Spleen (tissue), 7 donors: ENCODE measurements at regions not wholly inside any gene's neighbourhood (a gene's known extent, or its start where the extent isn't known, plus 50 kb on each side); places are given as distances from the start of the nearest gene placed in this dataset.

Experiments
- CTCF ChIP-seq, 11 experiments: fragments of 200-600 bp in 7 of 11; fragments of 450-650 bp in 4 of 11; sonication (generic) in 4 of 11; IDR thresholded peaks in 8 of 11; conservative IDR thresholded peaks in 3 of 11; 1 replicate in 7 of 11; 2 replicates in 4 of 11; pipeline versions ENCODE4 v1.4.0 to v1.8.0; 2016 to 2021; ENCODE audit warnings: antibody characterized with exemption in 11 of 11, inconsistent platforms in 4 of 11, mild to moderate bottlenecking in 1 of 11
- POLR2A ChIP-seq, 3 donors: fragments of 450-650 bp; IDR thresholded peaks; one replicate each; pipeline ENCODE4 v1.5.1; 2017; ENCODE audit warnings: antibody characterized with exemption in 3 of 3, mild to moderate bottlenecking in 1 of 3
- donor health status: DM: no; HTN: no; CAD: no; lungs with moderate emphysema.
- donor health status: DM: no; HTN: no; CAD: no.
- donor health status: DM: no; HTN: no; CAD: no.

DNA sequence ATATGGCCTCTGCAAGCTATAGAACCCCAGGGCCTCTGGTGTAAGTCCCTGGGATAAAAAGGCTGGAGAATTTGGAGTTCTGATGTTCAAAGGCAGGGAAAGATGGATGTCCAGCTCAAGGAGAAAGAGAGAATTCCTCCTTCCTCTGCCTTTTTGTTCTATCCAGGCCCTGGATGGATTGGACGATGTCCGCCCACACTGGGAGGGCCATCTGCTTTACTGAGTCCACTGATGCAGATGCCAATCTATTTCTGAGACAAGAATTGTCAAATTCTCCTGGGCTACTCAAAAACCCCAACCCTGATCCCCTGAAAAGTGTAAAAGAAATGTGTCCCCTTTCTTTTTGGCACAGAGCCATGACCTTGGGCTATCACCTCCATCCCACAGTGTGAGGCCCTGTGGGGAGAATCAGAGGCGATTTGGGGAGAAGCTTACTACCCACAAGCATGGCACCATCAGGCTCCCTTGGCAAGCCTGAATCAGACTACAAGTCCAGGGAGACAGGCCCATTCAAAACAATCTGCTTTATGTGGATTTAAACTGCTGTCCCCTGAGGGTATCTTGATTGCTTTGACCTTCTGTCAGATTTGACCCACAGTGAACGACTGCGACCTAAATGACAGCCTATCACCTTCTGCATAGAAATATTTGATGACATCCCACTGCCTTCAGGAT lies 334.0 kb downstream of the NUAK1 start:
- TF ChIP-seq CTCF (IDR thresholded peaks at IDR 0.05 in 8 of 11, conservative IDR thresholded peaks at IDR 0.05 in 3 of 11) (no peak), POLR2A (IDR thresholded peaks at IDR 0.05) (no peak)
